Stromal cell of bone marrow (primary cell): ENCODE measurements at regions not wholly inside any gene's neighbourhood (a gene's known extent, or its start where the extent isn't known, plus 50 kb on each side); places are given as distances from the start of the nearest gene placed in this dataset.
A peak's percentile ranks its signal among the peaks of the same experiment; 100 is the strongest.

ENCODE experiments used
- DNase-seq: peaks from one replicate; pipeline ENCODE4 v3.0.0-alpha.2; 2012; ENCODE audit warnings: low read depth

DNA sequence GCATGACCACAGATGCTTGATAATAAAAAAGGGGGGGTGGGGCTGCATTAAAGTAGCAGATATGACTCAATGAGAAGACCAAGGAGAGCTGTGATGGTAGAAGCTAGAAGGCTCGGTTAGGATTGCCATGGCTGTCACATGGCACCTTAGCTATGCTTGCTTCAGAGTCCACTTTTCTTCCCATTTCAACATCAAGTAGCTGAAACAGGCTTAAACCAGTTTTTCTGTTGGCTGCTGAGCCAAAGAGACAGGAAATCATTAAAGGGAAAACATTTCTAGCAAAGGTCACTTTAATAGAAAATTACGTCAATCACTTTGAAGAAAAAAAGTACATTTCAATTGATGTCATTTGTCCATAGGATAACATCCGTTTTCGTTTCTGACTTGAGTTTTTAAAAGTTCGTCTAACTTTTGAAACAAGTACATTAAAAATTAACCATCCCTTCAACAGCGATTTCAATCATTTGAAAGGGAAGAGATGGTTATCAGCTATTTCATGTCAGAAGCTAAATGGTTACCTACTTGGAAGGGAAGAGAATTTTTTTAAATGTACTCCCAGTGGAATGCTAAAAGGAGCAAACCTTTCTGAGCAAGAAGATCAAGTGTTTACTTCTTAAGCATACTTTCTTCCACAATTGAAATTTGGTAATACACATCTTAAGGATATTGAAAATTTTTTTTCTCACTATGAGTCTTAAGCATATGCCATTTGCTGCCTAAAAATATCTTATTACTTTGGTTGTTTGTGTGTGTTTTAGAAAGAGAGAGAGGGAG, 488.1 kb upstream of the PRMT6 start:
- DNase-seq: no peak

DNA sequence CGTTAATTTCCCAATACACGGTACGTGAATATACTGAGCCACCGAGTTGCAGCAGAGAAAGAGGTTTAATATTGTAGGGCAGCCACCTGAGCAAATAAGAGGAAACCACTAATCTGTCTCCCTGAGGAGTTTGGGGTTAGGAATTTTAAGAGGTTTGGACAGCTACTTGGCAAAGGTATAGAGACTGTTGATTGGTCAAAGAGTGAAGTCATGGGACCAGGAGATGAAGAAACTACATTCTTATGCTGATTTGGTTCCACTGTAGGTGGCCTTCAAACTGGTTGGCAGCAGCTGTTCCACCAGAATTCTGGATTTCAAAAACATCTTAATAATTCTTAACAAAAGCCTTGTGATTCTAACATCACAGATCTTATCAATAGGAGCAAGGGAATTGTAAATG, 485.4 kb upstream of the PRMT6 start:
- DNase-seq: no peak

DNA sequence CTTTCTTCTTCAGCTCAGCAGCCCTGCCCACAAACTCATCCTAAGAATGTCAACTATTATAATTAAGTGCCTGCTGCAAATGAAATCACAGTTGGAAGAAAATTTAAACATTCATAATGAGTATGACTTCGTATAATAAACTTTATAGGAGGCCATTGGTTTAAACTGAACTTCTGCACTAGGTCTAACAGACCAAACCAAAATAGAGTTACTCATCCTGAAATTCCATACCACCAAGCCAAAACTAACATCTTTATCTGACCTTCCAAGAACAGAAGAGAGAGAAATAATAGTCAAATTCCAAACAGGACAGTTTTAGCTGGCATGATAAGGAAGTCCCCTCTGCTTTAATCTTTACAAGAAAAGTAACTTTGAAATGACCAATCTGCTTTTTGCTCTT, 472.4 kb upstream of the PRMT6 start:
- DNase-seq: no peak

DNA sequence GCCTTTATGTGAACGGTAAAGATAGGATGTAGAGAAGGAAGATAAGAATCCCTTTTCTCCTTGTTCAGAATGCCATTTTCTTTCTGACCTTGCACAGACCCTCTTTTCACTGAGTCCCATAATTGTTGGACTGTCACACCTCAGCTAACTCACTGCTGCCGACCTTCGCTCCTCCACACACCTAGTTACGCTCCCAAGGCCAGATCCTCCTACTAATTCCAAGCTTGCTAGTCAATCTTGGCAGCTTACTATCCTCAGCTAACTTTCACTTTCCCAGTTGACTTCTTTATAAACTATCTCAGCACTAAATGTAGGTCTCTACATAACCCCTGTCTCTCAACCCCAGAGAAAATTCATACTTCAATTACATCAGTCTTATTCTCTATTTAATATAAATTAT, 471.8 kb upstream of the PRMT6 start:
- no peak for DNase-seq

DNA sequence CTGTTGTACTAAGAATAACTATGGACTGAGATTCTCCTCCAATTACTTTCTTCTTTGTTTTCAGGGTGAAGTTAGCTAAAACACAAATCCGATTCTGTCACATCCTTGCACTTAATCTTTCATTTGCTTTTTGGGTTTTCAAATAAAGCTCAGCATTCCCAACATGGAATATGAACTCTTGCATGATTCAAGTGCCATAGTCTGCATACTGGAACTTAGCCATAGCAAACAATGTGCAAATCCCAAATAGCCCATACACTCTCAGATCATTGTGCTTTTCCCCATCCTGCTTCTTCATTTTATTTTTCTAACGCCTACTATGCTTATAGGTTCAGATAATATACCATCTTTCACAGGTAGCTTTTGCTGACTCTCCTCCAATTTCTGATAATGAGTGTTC, 455.8 kb upstream of the PRMT6 start:
- DNase-seq: no peak

DNA sequence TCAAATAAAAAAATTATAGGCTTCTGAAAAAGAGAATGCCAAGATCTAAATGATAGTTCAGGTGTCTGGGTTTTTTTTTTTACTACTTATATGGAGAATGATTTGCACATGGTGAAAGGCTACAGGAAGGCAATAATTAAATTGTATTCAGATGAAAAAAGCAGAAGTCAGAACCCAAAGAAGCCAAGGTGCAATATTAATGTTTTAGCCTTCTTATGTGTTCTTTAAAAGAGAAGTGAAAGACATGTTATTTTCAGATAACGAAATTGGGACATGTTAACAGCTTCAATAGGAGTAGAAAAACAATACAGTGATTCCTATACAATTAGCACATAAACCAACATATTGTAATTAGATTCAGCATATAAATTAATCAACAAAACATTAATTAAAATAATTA, 452.9 kb upstream of the PRMT6 start:
- no peak for DNase-seq

DNA sequence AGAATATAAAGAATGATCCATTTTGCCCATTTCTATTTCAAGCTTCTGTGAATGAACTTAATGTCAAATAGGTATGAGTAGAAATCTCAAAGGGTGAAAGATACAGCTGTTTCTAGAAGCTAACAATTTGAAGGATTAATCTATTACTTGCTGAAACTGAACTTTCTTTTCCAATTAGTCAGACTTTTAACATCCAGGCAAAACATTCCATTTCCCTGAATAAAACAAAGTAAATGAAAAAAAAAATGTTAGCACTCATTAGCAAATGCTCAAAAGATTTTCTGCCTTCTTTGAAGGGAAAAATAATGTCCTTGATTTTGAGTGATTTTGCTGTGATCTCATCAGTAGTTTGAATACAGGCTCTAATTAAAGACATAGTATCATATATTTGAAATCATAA, 447.6 kb upstream of the PRMT6 start:
- no peak for DNase-seq

DNA sequence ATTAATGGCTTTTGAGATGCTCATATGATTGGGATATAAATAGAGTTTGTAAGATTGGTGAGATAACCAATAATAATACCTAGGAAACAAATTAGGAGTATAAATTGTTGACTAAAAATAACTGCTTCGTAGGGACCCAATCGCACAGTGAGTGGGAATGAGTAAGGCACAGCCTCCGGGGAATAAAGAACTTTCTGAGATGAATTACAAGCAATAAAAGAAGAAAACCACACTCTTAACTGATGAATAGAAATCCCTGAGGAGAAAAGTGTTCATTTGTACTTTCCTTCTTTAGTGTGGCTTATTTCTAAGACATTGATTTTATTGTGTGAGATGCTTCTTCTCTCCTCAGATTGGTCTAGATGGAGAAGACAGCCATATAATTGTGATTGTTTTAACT, 443.4 kb upstream of the PRMT6 start:
- DNase-seq: peak; percentile 18

DNA sequence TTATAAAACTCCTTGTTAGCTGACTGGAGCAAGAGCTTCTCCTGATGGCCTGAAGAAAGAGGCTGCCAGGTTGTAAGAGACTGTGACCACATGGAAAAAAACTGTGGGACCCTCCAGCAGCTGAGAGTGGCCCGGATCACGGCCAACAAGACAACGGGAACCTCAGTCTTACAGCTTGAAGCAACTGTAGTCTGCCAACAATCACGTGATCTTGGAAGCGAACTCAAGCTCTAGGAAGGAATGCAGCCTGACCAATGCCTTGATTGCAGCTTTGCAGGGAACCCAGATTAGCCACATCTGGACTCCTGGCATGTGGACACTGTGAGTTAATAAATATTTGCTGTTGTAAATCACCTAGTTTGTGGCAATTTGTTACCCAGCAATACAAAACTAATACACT, 442.6 kb upstream of the PRMT6 start:
- no peak for DNase-seq

DNA sequence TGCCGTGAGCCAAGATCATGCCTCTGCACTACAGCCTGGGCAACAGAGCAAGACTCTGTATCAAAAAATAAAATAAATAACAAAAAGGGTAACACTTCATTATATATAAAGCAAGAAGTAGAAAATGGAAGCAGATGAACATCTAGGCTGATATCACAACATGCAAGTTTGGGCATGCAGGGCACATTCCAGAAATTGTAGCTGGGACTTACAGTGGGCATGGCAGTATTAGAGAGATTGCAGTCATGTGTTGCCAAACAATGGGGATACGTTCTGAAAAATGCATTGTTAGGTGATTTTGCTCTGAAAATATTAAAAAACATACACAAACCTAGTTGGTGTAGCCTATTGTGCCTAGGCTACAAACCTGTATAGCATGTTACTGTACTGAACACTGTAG, 441.0 kb upstream of the PRMT6 start:
- DNase-seq: no peak

DNA sequence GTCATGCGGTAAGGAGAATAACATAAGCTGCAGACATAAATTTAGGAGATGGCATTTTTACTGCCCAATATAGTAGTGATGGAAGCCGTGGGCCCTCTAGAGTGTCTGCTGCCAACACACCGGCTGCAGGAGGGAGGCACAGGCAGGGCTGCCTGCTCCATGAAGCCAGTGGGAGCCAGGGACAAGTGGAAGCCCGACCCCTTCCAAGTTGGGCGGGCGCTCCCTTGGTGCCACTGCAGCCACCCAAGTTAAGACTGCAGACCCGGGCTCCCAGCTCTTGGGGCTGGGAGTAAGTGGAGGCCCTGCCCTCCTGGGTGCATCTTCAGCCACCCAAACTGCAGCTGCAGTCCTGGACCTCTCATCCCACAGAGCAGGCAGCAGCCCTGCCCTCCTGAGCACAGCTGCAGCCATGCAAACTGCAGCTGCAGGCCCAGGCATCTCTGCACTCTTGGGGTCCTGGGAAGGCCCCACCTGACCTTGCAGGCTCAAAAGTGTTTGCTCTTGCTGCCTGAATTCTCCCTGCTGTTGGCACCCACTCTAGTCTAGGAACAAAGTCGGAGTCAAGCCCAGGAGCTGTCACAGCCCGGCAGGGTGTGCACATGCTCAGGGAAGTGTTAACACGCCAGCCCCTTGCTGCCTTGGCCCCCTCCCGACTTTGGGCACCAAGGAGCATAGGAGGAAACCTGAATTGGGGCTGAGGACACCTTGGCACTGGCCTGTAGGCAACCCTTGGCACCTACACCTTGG, 437.2 kb upstream of the PRMT6 start:
- no peak for DNase-seq

DNA sequence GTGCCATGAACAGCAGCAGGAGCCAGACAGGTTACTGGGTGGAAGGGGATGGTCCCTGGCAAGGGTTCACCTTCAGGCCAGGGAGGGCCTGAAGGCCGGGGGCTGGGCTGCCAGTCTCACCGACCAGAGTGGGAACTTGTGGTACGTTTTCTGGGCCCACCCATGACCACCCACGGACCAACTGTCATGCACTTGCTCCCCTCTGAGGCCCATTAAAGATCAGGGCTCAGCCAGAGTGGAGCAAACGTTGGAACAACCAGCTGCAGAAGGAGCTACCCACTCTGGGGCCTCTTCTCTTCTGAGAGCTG, 436.7 kb upstream of the PRMT6 start:
- no peak for DNase-seq

DNA sequence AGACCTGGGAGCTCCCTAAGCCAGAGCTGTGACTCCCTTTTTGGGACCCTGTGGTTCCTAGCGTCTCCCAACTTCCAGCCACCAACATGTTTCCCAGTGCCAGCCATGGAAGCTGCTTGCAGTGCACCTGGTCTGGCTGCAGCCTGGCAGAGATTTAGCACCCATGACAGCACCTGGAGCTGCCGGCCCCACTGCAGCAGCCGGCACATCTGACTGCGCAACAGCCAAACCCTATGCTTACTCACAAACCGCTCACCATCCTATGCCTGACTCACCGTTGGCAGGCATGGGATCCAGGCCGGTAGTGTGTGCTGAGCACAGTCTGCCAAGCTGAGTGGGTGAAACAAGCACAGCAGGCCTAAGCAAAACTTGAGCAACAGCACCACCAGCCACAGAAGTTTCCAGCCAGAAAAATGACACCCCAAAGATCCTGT, 435.9 kb upstream of the PRMT6 start:
- peak; percentile 75 for DNase-seq

DNA sequence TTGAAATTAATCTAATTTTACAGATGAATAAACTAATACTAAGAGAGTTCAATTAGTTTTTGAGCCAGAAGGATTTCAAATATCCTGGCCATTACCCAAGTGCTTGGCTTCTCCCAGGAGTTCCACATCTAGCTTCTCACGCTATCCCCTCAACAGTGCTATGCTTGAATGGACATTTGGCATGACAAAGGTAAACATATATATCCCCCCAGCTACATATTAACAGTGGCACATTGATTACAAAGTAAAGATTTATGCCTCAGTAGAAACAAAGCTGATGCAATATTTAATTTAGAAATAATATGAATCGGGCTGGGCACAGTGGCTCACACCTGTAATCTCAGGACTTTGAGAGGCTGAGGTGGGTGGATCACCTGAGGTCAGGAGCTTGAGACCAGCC, 434.6 kb upstream of the PRMT6 start:
- no peak for DNase-seq

DNA sequence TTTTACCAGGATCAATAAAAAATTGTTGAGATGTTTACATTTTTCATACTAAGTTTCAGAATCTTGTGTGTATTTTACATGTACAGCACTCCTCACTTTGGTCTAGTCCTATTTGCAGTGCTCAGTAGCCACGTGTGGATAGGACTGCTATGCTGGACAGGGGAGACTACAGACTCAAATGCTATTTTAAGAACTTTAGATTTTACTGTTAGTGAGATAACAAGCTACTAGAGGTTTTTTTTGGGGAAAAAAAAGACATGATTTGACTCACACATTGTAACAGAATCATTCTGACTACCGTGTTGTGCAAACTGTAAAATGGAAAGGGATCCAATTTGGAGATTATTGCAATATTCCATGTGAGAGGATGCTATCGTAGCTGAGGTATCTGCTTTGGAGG, 418.9 kb upstream of the PRMT6 start:
- DNase-seq: no peak

DNA sequence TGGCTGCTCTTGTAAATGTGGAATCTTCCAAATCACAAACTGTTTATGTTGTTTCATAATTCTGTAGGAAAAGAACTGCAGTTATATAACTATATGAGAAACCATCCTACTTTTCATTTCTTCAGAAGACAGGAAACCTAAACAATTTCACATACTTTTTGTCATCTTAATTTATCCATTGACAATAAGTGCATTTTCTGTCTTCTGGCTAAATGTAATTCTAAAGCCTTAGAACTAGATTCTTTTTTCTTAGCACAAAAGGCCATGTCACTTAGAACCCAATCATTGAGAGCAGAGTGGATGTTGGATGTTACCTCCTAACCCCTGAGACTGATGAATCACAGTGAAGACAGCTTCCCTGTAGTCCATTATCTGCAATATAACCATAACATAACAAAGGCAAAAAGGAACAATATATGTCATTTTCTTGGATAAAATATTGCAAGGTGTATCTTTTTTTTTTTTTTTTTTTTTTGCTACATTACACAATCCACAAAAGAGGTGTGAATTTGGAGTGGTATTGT, 410.2 kb upstream of the PRMT6 start:
- DNase-seq: no peak

DNA sequence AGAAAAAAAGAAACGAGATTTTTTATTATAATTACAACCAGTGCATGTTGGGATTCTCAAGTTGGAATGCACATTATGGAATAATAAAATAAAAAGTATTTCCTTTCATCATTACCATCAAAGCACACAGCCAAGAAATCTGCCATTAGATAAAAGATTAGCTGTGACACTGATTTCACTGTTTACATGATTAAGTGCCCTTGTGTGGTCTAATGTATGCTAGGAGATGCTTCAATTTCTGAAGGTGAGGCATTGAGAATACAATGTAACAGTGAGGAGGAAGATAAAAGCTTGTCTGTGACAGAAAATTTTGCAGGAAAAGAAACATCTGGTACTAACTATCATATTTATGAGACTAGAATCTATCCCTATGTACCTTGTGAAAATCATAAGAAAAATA, 409.7 kb upstream of the PRMT6 start:
- no peak for DNase-seq

DNA sequence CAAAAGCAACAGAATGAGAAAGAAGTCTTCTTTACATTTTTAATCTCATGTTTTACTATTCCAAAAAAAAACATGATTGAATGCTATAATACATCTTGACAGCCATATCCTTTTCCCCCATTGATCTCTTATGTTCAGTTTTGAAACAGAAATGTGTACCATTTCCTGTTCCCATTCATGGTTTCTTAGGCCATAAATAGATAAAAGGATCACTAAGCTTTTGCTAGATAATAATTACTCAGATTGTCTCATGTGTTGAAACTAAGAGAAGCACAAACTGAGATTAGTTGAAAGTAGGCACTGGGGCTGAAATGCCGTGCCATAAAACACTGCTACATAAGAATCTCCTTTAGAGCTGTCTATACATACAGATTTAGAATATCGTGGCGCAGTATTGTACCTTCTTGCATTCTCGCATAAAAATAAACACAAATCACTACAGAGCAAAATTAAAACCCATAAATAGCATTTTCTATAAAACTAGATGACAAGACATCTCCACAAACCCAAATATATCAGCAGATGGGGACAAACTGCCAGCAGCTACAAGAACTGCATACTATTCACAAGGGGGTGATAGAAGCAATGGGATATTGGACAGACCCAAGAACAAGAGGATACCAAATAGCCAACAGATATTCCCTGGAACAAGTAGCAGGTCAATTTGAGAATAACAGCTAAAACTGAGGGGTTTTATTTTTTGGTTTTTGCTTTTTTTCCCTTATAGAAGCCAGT, 405.3 kb upstream of the PRMT6 start:
- DNase-seq: no peak

DNA sequence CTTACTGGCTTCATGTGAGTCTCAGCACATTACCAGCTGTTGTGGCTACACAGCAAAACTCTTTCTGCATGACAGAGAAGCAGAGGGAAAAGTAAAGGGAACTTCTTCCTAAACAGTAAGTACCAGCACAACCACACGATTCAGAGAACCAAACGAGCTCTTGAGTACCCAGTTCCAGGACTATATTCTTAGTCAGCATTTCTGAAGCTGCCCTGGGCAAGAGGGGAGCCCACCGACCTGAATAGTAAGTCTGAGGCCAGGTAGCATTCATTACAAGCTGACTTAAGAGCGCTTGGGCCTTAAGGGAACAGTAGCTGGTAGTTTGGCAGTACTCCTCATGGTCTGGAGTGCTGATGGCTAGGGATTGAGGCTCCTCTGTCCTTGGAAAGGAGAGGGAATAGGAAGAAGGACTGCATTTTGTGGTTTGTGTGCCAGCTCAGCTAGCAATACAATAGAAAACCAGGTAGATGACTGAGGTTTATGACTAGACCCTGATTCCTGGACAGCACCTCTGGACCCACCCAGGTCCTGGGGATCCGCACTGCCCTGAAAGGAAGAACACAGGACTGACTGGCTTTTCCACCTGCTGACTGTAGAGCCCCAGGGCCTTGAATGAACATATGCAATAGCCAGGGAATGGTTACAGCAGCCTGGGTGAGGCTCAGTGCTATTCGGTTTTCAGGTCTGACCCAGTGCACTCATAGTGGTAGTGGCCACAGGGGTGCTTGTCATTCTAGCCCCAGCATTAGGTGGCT, 396.8 kb upstream of the PRMT6 start:
- DNase-seq: no peak

DNA sequence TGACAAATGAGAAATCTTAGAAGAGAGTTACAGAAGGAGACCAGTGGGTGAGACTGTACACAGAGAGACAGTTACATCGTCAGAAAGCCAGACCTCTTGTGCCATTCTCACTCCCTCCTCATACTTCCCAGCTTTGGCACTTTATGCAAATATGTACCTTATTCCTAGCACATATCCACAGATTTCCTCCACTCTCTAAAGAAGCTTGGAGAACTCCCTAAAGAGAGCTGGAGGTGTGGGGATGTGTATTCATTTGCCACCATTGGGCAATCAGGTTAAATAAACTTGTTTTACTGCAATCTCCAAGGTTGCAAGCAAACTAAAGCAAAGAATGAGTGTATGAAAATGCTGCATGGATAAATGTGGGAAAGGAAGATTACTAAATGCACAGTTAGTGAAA, 380.9 kb upstream of the PRMT6 start:
- DNase-seq: no peak

DNA sequence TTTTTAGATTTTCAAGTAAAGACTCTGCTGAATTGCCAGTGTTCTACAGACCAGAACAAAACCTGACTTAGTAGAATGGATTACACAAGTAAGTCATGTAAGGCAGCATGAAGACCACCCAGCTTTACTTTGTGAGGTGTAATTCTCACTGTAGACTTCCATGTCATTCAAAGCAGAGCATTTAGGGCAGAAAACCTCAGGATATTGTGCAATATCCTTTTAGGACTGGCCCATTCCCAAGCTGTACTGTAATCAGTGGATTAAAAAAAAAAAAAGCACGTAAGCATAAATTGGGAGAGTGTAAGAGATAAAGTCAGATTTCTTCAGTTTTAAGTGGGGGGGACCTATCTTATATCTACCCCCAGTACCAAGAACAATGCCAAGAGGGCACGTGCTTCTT, 380.5 kb upstream of the PRMT6 start:
- DNase-seq: no peak

DNA sequence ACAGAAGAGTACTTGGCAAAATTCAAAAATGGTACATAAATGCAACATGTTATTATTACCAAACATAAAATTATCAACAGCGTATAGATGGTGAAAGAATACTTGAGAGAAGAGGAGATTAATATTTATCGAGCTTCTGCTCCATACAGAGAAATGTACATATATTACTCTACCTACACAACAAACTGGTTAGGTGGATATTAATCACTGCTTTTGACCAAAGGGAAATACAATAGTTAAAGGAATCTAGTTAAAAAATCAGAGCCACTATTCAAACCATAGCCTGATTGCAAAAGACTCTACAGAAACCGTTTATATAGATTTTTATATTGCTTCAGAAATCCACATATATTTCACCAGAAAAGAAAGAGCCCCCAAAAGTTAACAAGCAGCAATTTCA, 379.3 kb upstream of the PRMT6 start:
- DNase-seq: no peak
